ENCODE measurements at regions not wholly inside any gene's neighbourhood (a gene's known extent, or its start where the extent isn't known, plus 50 kb on each side); places are given as distances from the start of the nearest gene placed in this dataset.

- H3K9me3 ChIP-seq: no peaks in the 10 kb centered on the region
- WGBS, 2 donors: 91 to 95% methylated on average over 4 of the region's 4 CpGs
- intact Hi-C loops (cut with DNase I): no loop called here
- TF ChIP-seq POLR2A (IDR thresholded peaks at IDR 0.05) (no peak), CTCF (IDR thresholded peaks at IDR 0.05) (no peak)
- no peak for DNase-seq
- H3K27ac ChIP-seq: no peak overlapping the region
- H3K4me1 ChIP-seq: no peaks in the 10 kb centered on the region
- H3K27me3 ChIP-seq: no peaks in the 10 kb centered on the region
- no peak overlapping the region for H3K4me3 ChIP-seq (replicated peaks in 1 of 3)
- no peaks in the 10 kb centered on the region for H3K36me3 ChIP-seq
These were observed 142.4 kb downstream of the RCN1 start for GRCh38 chr11:32233276-32233675.

- TF ChIP-seq CTCF (IDR thresholded peaks at IDR 0.05) (no peak), POLR2A (IDR thresholded peaks at IDR 0.05) (no peak)
- H3K27ac ChIP-seq: no peak overlapping the region
- no peaks in the 10 kb centered on the region for H3K9me3 ChIP-seq
- intact Hi-C loops (cut with DNase I): no loop called here
- no peaks in the 10 kb centered on the region for H3K4me1 ChIP-seq
- H3K27me3 ChIP-seq: no peaks in the 10 kb centered on the region
- DNase-seq: no peak
- H3K4me3 ChIP-seq (replicated peaks in 1 of 3): no peak overlapping the region
- WGBS, 2 donors: 0 to 75% methylated on average over 2 of the region's 2 CpGs
- H3K36me3 ChIP-seq: no peaks in the 10 kb centered on the region
These were observed 143.1 kb downstream of the RCN1 start for GRCh38 chr11:32233928-32234327.

GRCh38 chr11:32244453-32244852 lies 153.6 kb downstream of the RCN1 start:
- TF ChIP-seq POLR2A (IDR thresholded peaks at IDR 0.05): no peak
- no peak for TF ChIP-seq CTCF (IDR thresholded peaks at IDR 0.05)
- Histone ChIP-seq H3K36me3 (no peaks in the 10 kb centered on the region), H3K27me3 (no peaks in the 10 kb centered on the region), H3K4me1 (no peaks in the 10 kb centered on the region), H3K4me3 (replicated peaks in 1 of 3) (no peak overlapping the region), H3K27ac (no peak overlapping the region), H3K9me3 (no peaks in the 10 kb centered on the region)
- intact Hi-C loops (cut with DNase I): no loop called here
- DNase-seq: no peak

- Histone ChIP-seq H3K36me3 (no peaks in the 10 kb centered on the region), H3K9me3 (no peaks in the 10 kb centered on the region), H3K4me1 (no peaks in the 10 kb centered on the region), H3K27me3 (no peaks in the 10 kb centered on the region), H3K27ac (no peak overlapping the region), H3K4me3 (replicated peaks in 1 of 3) (no peak overlapping the region)
- DNase-seq: no peak
- TF ChIP-seq CTCF (IDR thresholded peaks at IDR 0.05) (no peak), POLR2A (IDR thresholded peaks at IDR 0.05) (no peak)
- intact Hi-C loops (cut with DNase I): no loop called here
- 89 to 94% methylated on average over 3 of the region's 3 CpGs for WGBS, 2 donors
These were observed 162.8 kb downstream of the RCN1 start for GRCh38 chr11:32253706-32254105.

- no peak overlapping the region for H3K27ac ChIP-seq
- intact Hi-C loops (cut with DNase I): no loop called here
- 46 to 53% methylated on average over 8 of the region's 8 CpGs for WGBS, 2 donors
These were observed 165.0 kb downstream of the RCN1 start for GRCh38 chr11:32255841-32256240.

More at GRCh38 chr11:32255841-32256240, 165.0 kb downstream of the RCN1 start:
- Histone ChIP-seq H3K27me3 (no peaks in the 10 kb centered on the region), H3K9me3 (no peaks in the 10 kb centered on the region), H3K4me1 (no peaks in the 10 kb centered on the region), H3K36me3 (no peaks in the 10 kb centered on the region), H3K4me3 (replicated peaks in 1 of 3) (no peak overlapping the region)
- no peak for TF ChIP-seq POLR2A (IDR thresholded peaks at IDR 0.05)
- no peak for TF ChIP-seq CTCF (IDR thresholded peaks at IDR 0.05)
- no peak for DNase-seq

All from thyroid gland (tissue), 4 donors.